Esophagus squamous epithelium (tissue), 5 donors: ENCODE measurements at regions not wholly inside any gene's neighbourhood (a gene's known extent, or its start where the extent isn't known, plus 50 kb on each side); places are given as distances from the start of the nearest gene placed in this dataset.

Experiments used
- DNase-seq: peaks from one replicate; lab custom pipeline; 2025; lab: John Stamatoyannopoulos, UW
- H3K27ac ChIP-seq, 4 donors: fragments of 200-600 bp; sonication (generic); one replicate each; pipeline ENCODE4 v1.5.1; 2016 to 2019; ENCODE audit warnings: mild to moderate bottlenecking in 1 of 4
- H3K27me3 ChIP-seq, 4 donors: fragments of 200-600 bp; sonication (generic); 1 replicate in 3 of 4; 2 replicates in 1 of 4; pipeline versions ENCODE4 v1.5.1 to v1.6.0; 2017 to 2021; ENCODE audit warnings: antibody characterized with exemption in 1 of 4
- H3K36me3 ChIP-seq, 3 donors: fragments of 200-600 bp; sonication (generic); one replicate each; pipeline ENCODE4 v1.5.1; 2016 to 2019
- H3K4me1 ChIP-seq, 3 donors: fragments of 200-600 bp; sonication (generic); one replicate each; pipeline ENCODE4 v1.5.1; 2017 to 2019
- H3K4me3 ChIP-seq, 4 donors: fragments of 200-600 bp; sonication (generic); 1 replicate in 3 of 4; 2 replicates in 1 of 4; pipeline ENCODE4 v1.5.1; 2016 to 2019; ENCODE audit warnings: mild to moderate bottlenecking in 2 of 4, moderate library complexity in 1 of 4
- H3K9me3 ChIP-seq, 3 donors: fragments of 200-600 bp; sonication (generic); one replicate each; pipeline ENCODE4 v1.5.1; 2016 to 2019
- CTCF ChIP-seq, 6 experiments: fragments of 450-650 bp in 4 of 6; fragments of 200-600 bp in 2 of 6; sonication (generic) in 2 of 6; IDR thresholded peaks; one replicate each; pipeline ENCODE4 v1.5.1; 2016 to 2019; ENCODE audit warnings: antibody characterized with exemption in 6 of 6, mild to moderate bottlenecking in 4 of 6, moderate library complexity in 4 of 6
- POLR2A ChIP-seq, 4 donors: fragments of 450-650 bp; IDR thresholded peaks; one replicate each; pipeline ENCODE4 v1.6.1; 2017; ENCODE audit warnings: antibody characterized with exemption in 4 of 4, mild to moderate bottlenecking in 4 of 4, moderate library complexity in 3 of 4
- WGBS, 2 donors: methylation state at CpG; one replicate each; pipeline ENCODE4 v1.1.5; 2018; 5-methylcytosine and 5-hydroxymethylcytosine counted together
- intact Hi-C: fragments of 100-400 bp; cut with DNase I; formaldehyde crosslinking; loops from one replicate; pipeline ENCODE4 v1.15.0; 2022
- donor health status: DM: yes; HTN: yes; CAD: no.

DNA sequence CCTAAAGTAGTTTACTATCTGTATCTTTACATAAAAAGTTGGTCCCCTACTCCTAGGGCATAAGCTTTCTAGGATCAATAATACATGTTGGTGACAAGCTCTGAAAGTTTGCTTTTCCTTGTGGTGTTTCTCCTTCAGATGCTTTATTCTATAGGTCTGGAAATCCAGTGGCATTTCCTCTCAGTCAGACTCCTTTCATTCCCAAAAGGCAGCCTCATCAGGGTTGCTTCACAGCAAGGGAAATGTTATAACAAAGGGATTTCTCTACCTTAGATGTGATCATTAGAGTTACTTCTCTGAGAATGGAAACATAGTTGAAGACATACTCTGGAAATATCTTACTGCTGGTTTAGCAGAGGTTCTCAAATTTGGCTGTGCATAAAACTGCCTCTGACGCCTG lies 1072.4 kb upstream of the ZEB2 start:
- H3K4me3 ChIP-seq = no peak overlapping the region
- H3K9me3 ChIP-seq = no peaks in the 10 kb centered on the region
- WGBS, 2 donors = 89 to 93% methylated on average over 1 of the region's 1 CpG
- peaks cover 0 to 6% (median 0%) of the 10 kb centered on the region in 3 donors for H3K4me1 ChIP-seq
- H3K27ac ChIP-seq = no peak overlapping the region
- intact Hi-C loops = no loop called here
- no peak for TF ChIP-seq POLR2A (IDR thresholded peaks at IDR 0.05)
- no peak for TF ChIP-seq CTCF (IDR thresholded peaks at IDR 0.05)
- no peaks in the 10 kb centered on the region for H3K27me3 ChIP-seq
- no peaks in the 10 kb centered on the region for H3K36me3 ChIP-seq
- no peak for DNase-seq

DNA sequence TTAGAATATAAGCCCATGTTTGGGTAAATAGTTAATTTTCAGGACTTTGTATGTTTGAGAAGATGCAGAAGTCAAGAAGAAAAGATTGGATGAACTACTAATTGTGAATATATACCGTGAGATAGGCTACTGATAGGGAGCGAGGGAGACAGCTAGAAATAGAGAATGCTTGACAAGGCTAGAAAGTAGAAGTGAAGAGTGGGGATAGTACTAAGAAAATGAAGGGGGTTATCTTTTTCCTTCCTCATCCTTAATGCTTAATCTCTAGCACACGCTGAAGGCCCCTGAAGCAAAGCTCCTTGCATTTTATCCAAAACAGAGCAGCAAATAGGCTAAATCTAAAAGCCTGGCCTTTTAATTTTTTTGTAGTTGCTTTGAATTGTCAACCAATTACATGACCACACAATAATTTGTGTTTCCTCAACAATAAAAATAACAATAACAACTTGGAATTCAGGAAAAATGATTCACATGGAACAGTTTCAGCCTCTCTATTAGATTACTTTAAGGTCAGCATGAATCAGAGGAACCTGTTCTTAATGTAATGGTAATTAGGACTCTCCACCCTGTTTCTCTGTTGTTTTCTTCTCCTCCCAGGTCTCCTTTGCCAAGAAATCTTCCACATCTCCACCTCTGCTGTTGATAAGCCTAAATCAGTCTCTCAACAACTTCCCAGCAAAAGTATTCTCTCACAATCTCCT lies 1071.3 kb upstream of the ZEB2 start:
- TF ChIP-seq POLR2A (IDR thresholded peaks at IDR 0.05) (no peak), CTCF (IDR thresholded peaks at IDR 0.05) (no peak)
- no peaks in the 10 kb centered on the region for H3K9me3 ChIP-seq
- H3K4me3 ChIP-seq = no peak overlapping the region
- H3K27ac ChIP-seq = no peak overlapping the region
- WGBS, 2 donors = 94 to 99% methylated on average over 3 of the region's 3 CpGs
- H3K36me3 ChIP-seq = no peaks in the 10 kb centered on the region
- peaks cover 0 to 7% (median 0%) of the 10 kb centered on the region in 3 donors for H3K4me1 ChIP-seq
- intact Hi-C loops = no loop called here
- no peaks in the 10 kb centered on the region for H3K27me3 ChIP-seq
- no peak for DNase-seq

GRCh38 chr2:145587922-145588321 lies 1068.0 kb upstream of the ZEB2 start:
- no peak for DNase-seq
- H3K4me1 ChIP-seq = peaks cover 0 to 15% (median 0%) of the 10 kb centered on the region in 3 donors
- no peaks in the 10 kb centered on the region for H3K36me3 ChIP-seq
- H3K27ac ChIP-seq = no peak overlapping the region
- H3K9me3 ChIP-seq = no peaks in the 10 kb centered on the region
- H3K27me3 ChIP-seq = no peaks in the 10 kb centered on the region
- intact Hi-C loops = no loop called here
- TF ChIP-seq CTCF (IDR thresholded peaks at IDR 0.05) (no peak), POLR2A (IDR thresholded peaks at IDR 0.05) (no peak)
- 90 to 93% methylated on average over 3 of the region's 3 CpGs for WGBS, 2 donors
- no peak overlapping the region for H3K4me3 ChIP-seq

DNA sequence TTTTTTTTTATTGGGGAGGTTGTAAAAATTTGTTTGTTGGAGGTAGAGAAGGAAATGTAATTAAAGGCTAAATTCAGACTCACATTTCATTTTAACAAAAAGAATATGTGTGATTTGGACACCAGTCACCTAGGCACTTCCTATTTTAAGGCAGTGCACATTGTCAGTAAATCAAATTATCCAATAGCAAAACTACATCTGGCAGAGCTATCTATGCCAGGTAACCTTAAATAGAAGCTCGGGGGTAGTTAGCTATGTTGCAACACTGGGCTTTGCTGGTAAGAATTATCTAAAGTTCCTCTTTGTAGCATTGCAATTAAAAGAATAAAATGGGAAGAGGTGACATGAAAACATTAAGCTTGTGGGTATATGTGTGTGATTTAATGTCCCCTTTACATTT lies 1064.4 kb upstream of the ZEB2 start:
- DNase-seq = no peak
- WGBS, 2 donors = 36 to 47% methylated on average over 1 of the region's 1 CpG
- intact Hi-C loops = no loop called here
- peaks cover 0 to 10% (median 0%) of the 10 kb centered on the region in 3 donors for H3K4me1 ChIP-seq
- no peaks in the 10 kb centered on the region for H3K36me3 ChIP-seq
- H3K4me3 ChIP-seq = no peak overlapping the region
- no peak for TF ChIP-seq POLR2A (IDR thresholded peaks at IDR 0.05)
- TF ChIP-seq CTCF (IDR thresholded peaks at IDR 0.05) = no peak
- H3K27me3 ChIP-seq = no peaks in the 10 kb centered on the region
- no peak overlapping the region for H3K27ac ChIP-seq
- no peaks in the 10 kb centered on the region for H3K9me3 ChIP-seq

GRCh38 chr2:145573608-145574007 lies 1053.7 kb upstream of the ZEB2 start:
- H3K27ac ChIP-seq = no peak overlapping the region
- H3K9me3 ChIP-seq = no peaks in the 10 kb centered on the region
- intact Hi-C loops = no loop called here
- H3K36me3 ChIP-seq = no peaks in the 10 kb centered on the region
- TF ChIP-seq POLR2A (IDR thresholded peaks at IDR 0.05) (no peak), CTCF (IDR thresholded peaks at IDR 0.05) (no peak)
- no peak for DNase-seq
- peaks cover 0 to 11% (median 0%) of the 10 kb centered on the region in 4 donors for H3K27me3 ChIP-seq
- WGBS, 2 donors = 81 to 89% methylated on average over 5 of the region's 5 CpGs
- H3K4me3 ChIP-seq = no peak overlapping the region
- no peaks in the 10 kb centered on the region for H3K4me1 ChIP-seq
